GM23248 (cell line): ENCODE measurements at regions not wholly inside any gene's neighbourhood (a gene's known extent, or its start where the extent isn't known, plus 50 kb on each side); places are given as distances from the start of the nearest gene placed in this dataset.
A peak's percentile ranks its signal among the peaks of the same experiment; 100 is the strongest.

Experiments
- DNase-seq: peaks from one replicate; pipeline ENCODE4 v3.0.0-alpha.2; 2015
- H2AFZ ChIP-seq: fragments of 200-600 bp; sonication (generic); 2 replicates; pipeline ENCODE4 v1.6.1; 2016; ENCODE audit warnings: antibody characterized with exemption
- H3F3A ChIP-seq: fragments of 200-600 bp; sonication (generic); 2 replicates; pipeline ENCODE4 v1.6.1; 2016; ENCODE audit warnings: mild to moderate bottlenecking, antibody characterized with exemption, mixed run types; ENCODE audit not compliant: insufficient read depth
- H3K27ac ChIP-seq: fragments of 200-600 bp; sonication (generic); 2 replicates; pipeline ENCODE4 v1.5.1; 2016; ENCODE audit warnings: mild to moderate bottlenecking
- H3K27me3 ChIP-seq: fragments of 200-600 bp; sonication (generic); replicated peaks from 2 replicates; pipeline ENCODE4 v1.6.1; 2016; ENCODE audit warnings: mild to moderate bottlenecking; ENCODE audit not compliant: insufficient read depth
- H3K36me3 ChIP-seq: fragments of 200-600 bp; sonication (generic); 2 replicates; pipeline ENCODE4 v1.6.1; 2016; ENCODE audit warnings: low read depth, mild to moderate bottlenecking
- H3K4me1 ChIP-seq: fragments of 200-600 bp; sonication (generic); 2 replicates; pipeline ENCODE4 v1.6.1; 2016; ENCODE audit warnings: mild to moderate bottlenecking; ENCODE audit not compliant: insufficient read depth
- H3K4me2 ChIP-seq: fragments of 200-600 bp; sonication (generic); one replicate; pipeline ENCODE4 v1.6.1; 2016; ENCODE audit warnings: mild to moderate bottlenecking; ENCODE audit not compliant: unreplicated experiment
- H3K4me3 ChIP-seq: fragments of 200-600 bp; sonication (generic); 2 replicates; pipeline ENCODE4 v1.5.1; 2016; ENCODE audit warnings: mild to moderate bottlenecking
- H3K79me2 ChIP-seq: fragments of 200-600 bp; sonication (generic); 2 replicates; pipeline ENCODE4 v1.6.1; 2016; ENCODE audit warnings: mild to moderate bottlenecking; ENCODE audit not compliant: insufficient read depth
- H3K9ac ChIP-seq: fragments of 200-600 bp; sonication (generic); 2 replicates; pipeline ENCODE4 v1.6.1; 2016; ENCODE audit warnings: mild to moderate bottlenecking
- H3K9me2 ChIP-seq: fragments of 200-600 bp; sonication (generic); 2 replicates; pipeline ENCODE4 v1.6.1; 2016; ENCODE audit warnings: mixed run types, mild to moderate bottlenecking, moderate library complexity; ENCODE audit not compliant: insufficient read depth
- H3K9me3 ChIP-seq: fragments of 200-600 bp; sonication (generic); one replicate; pipeline ENCODE4 v1.6.1; 2017; ENCODE audit warnings: low read depth
- H4K20me1 ChIP-seq: fragments of 200-600 bp; sonication (generic); 2 replicates; pipeline ENCODE4 v1.6.0; 2016; ENCODE audit not compliant: insufficient read depth
- EZH2 ChIP-seq: fragments of 200-600 bp; sonication (generic); IDR thresholded peaks from 2 replicates; pipeline ENCODE4 v1.6.1; 2018; ENCODE audit warnings: antibody characterized with exemption, mild to moderate bottlenecking; ENCODE audit not compliant: insufficient read depth, poor library complexity, severe bottlenecking
- EZH2phosphoT487 ChIP-seq: fragments of 200-600 bp; sonication (generic); IDR thresholded peaks from 2 replicates; pipeline ENCODE4 v1.6.1; 2018; ENCODE audit warnings: antibody characterized with exemption, moderate library complexity, mild to moderate bottlenecking, low read depth; ENCODE audit not compliant: insufficient read depth
- WGBS, 2 experiments: methylation state at CpG; one replicate each; pipeline ENCODE4 v1.1.6; 2015 to 2017; ENCODE audit warnings: low lambda C conversion rate in 2 of 2, low coverage in 1 of 2; ENCODE audit errors: missing lambda C conversion rate in 2 of 2; 5-methylcytosine and 5-hydroxymethylcytosine counted together
- in situ Hi-C: fragments of 300-500 bp; cut with MboI; formaldehyde crosslinking; loops from 2 replicates; pipeline ENCODE4 v1.15.0; 2020

GRCh38 chr2:67955748-67956603 lies 106.8 kb downstream of the C1D start:
- H3K36me3 ChIP-seq = no peaks in the 10 kb centered on the region
- no peak overlapping the region for H3K4me3 ChIP-seq
- H3F3A ChIP-seq = no peaks in the 10 kb centered on the region
- in situ Hi-C loops = no loop called here
- H3K9ac ChIP-seq = no peak overlapping the region
- H3K9me2 ChIP-seq = no peaks in the 10 kb centered on the region
- no peak for DNase-seq
- H3K9me3 ChIP-seq = no peaks in the 10 kb centered on the region
- H2AFZ ChIP-seq = no peak overlapping the region
- H3K4me1 ChIP-seq = no peaks in the 10 kb centered on the region
- no peaks in the 10 kb centered on the region for H3K27me3 ChIP-seq
- no peaks in the 10 kb centered on the region for H4K20me1 ChIP-seq
- no peak overlapping the region for H3K4me2 ChIP-seq
- WGBS, 2 experiments = 84 to 87% methylated on average over 7 of the region's 7 CpGs
- no peak overlapping the region for H3K27ac ChIP-seq
- no peaks in the 10 kb centered on the region for H3K79me2 ChIP-seq
- no peak for TF ChIP-seq EZH2
- no peak for TF ChIP-seq EZH2phosphoT487

GRCh38 chr2:67965246-67965645 lies 97.6 kb downstream of the C1D start:
- in situ Hi-C loops = no loop called here
- DNase-seq = peak; percentile 19

GRCh38 chr2:67970071-67970470 lies 92.7 kb downstream of the C1D start:
- no peak overlapping the region for H3K27ac ChIP-seq
- no peaks in the 10 kb centered on the region for H3K9me2 ChIP-seq
- no peak overlapping the region for H3K4me2 ChIP-seq
- no peaks in the 10 kb centered on the region for H4K20me1 ChIP-seq
- no peak overlapping the region for H3K9ac ChIP-seq
- no peaks in the 10 kb centered on the region for H3K9me3 ChIP-seq
- TF ChIP-seq EZH2phosphoT487 (no peak), EZH2 (no peak)
- H3K79me2 ChIP-seq = no peaks in the 10 kb centered on the region
- H3K27me3 ChIP-seq = no peaks in the 10 kb centered on the region
- in situ Hi-C loops = no loop called here
- no peaks in the 10 kb centered on the region for H3K36me3 ChIP-seq
- DNase-seq = no peak
- no peaks in the 10 kb centered on the region for H3F3A ChIP-seq
- H3K4me1 ChIP-seq = no peaks in the 10 kb centered on the region
- H2AFZ ChIP-seq = no peak overlapping the region
- no peak overlapping the region for H3K4me3 ChIP-seq

More at GRCh38 chr2:67965246-67965645, 97.6 kb downstream of the C1D start:
- no peaks in the 10 kb centered on the region for H4K20me1 ChIP-seq
- no peak for TF ChIP-seq EZH2phosphoT487
- no peak for TF ChIP-seq EZH2
- no peak overlapping the region for H3K4me3 ChIP-seq
- no peaks in the 10 kb centered on the region for H3F3A ChIP-seq
- no peak overlapping the region for H2AFZ ChIP-seq
- no peaks in the 10 kb centered on the region for H3K36me3 ChIP-seq
- no peak overlapping the region for H3K9ac ChIP-seq
- no peak overlapping the region for H3K27ac ChIP-seq
- no peak overlapping the region for H3K4me2 ChIP-seq
- H3K4me1 ChIP-seq = no peaks in the 10 kb centered on the region
- 80 to 81% methylated on average over 3 of the region's 3 CpGs for WGBS, 2 experiments
- no peaks in the 10 kb centered on the region for H3K27me3 ChIP-seq
- no peaks in the 10 kb centered on the region for H3K9me2 ChIP-seq
- H3K9me3 ChIP-seq = no peaks in the 10 kb centered on the region
- no peaks in the 10 kb centered on the region for H3K79me2 ChIP-seq

DNA sequence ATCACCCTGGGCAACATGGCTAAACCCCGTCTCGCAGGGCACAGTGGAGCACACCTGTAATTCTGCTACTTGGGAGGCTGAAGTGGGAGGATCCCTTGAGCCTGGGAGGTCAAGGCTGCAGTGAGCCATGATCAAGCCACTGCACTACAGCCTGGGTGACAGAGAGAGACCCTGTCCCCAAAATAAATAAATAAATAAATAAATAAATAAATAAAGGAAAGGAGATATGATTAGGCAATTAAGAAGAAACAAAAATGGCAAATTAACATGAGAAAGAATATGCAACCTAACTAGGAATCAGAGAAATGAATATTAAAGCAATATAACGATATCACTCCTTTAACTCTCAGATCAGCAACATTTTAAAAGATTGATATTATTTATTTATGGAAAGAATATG lies 92.3 kb downstream of the C1D start:
- Histone ChIP-seq H4K20me1 (no peaks in the 10 kb centered on the region), H3F3A (no peaks in the 10 kb centered on the region)
- 91 to 95% methylated on average over 3 of the region's 3 CpGs for WGBS, 2 experiments

More for the DNA sequence above, 92.3 kb downstream of the C1D start:
- TF ChIP-seq EZH2 (no peak), EZH2phosphoT487 (no peak)
- Histone ChIP-seq H3K9me2 (no peaks in the 10 kb centered on the region), H3K4me2 (no peak overlapping the region), H3K4me3 (no peak overlapping the region), H3K79me2 (no peaks in the 10 kb centered on the region), H3K36me3 (no peaks in the 10 kb centered on the region), H2AFZ (no peak overlapping the region), H3K27ac (no peak overlapping the region), H3K4me1 (no peaks in the 10 kb centered on the region), H3K9me3 (no peaks in the 10 kb centered on the region), H3K27me3 (no peaks in the 10 kb centered on the region), H3K9ac (no peak overlapping the region)
- in situ Hi-C loops = no loop called here
- DNase-seq = no peak
